GM23338 (cell line): ENCODE measurements at regions not wholly inside any gene's neighbourhood (a gene's known extent, or its start where the extent isn't known, plus 50 kb on each side); places are given as distances from the start of the nearest gene placed in this dataset.

Source experiments
- ATAC-seq: fragments of 200-7000 bp; cut with Tn5 transposase; 3 replicates; pipeline ENCODE4 v1.9.1; 2020
- DNase-seq: peaks from one replicate; pipeline ENCODE4 v3.0.0-alpha.2; 2015; ENCODE audit warnings: low spot score
- H2AFZ ChIP-seq: fragments of 200-600 bp; sonication (generic); 2 replicates; pipeline ENCODE4 v1.8.0; 2016; ENCODE audit warnings: antibody characterized with exemption, mild to moderate bottlenecking, moderate library complexity
- H3F3A ChIP-seq: fragments of 200-600 bp; sonication (generic); replicated peaks from 2 replicates; pipeline ENCODE4 v1.8.0; 2017; ENCODE audit warnings: antibody characterized with exemption, mixed run types, low read depth
- H3K27ac ChIP-seq: fragments of 200-600 bp; sonication (generic); 2 replicates; pipeline ENCODE4 v1.6.1; 2016; ENCODE audit warnings: low read depth
- H3K27me3 ChIP-seq: fragments of 200-600 bp; sonication (generic); 2 replicates; pipeline ENCODE4 v1.8.0; 2016; ENCODE audit warnings: mild to moderate bottlenecking, mixed run types, moderate library complexity; ENCODE audit not compliant: insufficient read depth
- H3K36me3 ChIP-seq: fragments of 200-600 bp; sonication (generic); 2 replicates; pipeline ENCODE4 v1.8.0; 2016; ENCODE audit warnings: mild to moderate bottlenecking; ENCODE audit not compliant: insufficient read depth
- H3K4me1 ChIP-seq: fragments of 200-600 bp; sonication (generic); 2 replicates; pipeline ENCODE4 v1.8.0; 2016; ENCODE audit warnings: mild to moderate bottlenecking, moderate library complexity; ENCODE audit not compliant: insufficient read depth
- H3K4me2 ChIP-seq: fragments of 200-600 bp; sonication (generic); 2 replicates; pipeline ENCODE4 v1.7.1; 2017; ENCODE audit warnings: mixed run types
- H3K4me3 ChIP-seq: fragments of 200-600 bp; sonication (generic); 2 replicates; pipeline ENCODE4 v1.6.1; 2016; ENCODE audit warnings: mixed run types
- H3K79me2 ChIP-seq: fragments of 200-600 bp; sonication (generic); replicated peaks from 2 replicates; pipeline ENCODE4 v1.8.0; 2017; ENCODE audit warnings: mild to moderate bottlenecking; ENCODE audit not compliant: insufficient read depth
- H3K9me2 ChIP-seq: fragments of 200-600 bp; sonication (generic); 2 replicates; pipeline ENCODE4 v1.8.0; 2017; ENCODE audit not compliant: insufficient read depth
- H4K20me1 ChIP-seq: fragments of 200-600 bp; sonication (generic); replicated peaks from 2 replicates; pipeline ENCODE4 v1.8.0; 2017; ENCODE audit warnings: mild to moderate bottlenecking; ENCODE audit not compliant: insufficient read depth
- H3K27ac Mint-ChIP-seq: 2 replicates; pipeline ENCODE4 v1.8.0; 2020; ENCODE audit warnings: inconsistent platforms, mild to moderate bottlenecking, moderate library complexity, mixed read lengths
- H3K27me3 Mint-ChIP-seq: 3 replicates; pipeline ENCODE4 v1.8.0; 2022; ENCODE audit warnings: low read depth, mild to moderate bottlenecking, moderate library complexity, mixed read lengths, inconsistent platforms; ENCODE audit not compliant: insufficient read depth, poor library complexity
- H3K36me3 Mint-ChIP-seq: 3 replicates; pipeline ENCODE4 v1.8.0; 2021; ENCODE audit warnings: low read depth, mild to moderate bottlenecking, inconsistent platforms, moderate library complexity, mixed read lengths
- H3K4me1 Mint-ChIP-seq: 3 replicates; pipeline ENCODE4 v1.8.0; 2020; ENCODE audit warnings: mild to moderate bottlenecking, inconsistent platforms, mixed read lengths
- H3K4me3 Mint-ChIP-seq: 3 replicates; pipeline ENCODE4 v1.8.0; 2021; ENCODE audit warnings: moderate library complexity, mild to moderate bottlenecking, inconsistent platforms, mixed read lengths
- H3K9me3 Mint-ChIP-seq: 3 replicates; pipeline ENCODE4 v1.8.0; 2020; ENCODE audit warnings: moderate library complexity, mild to moderate bottlenecking, inconsistent platforms, mixed read lengths
- CREB1 ChIP-seq: fragments of 250-450 bp; sonication (Bioruptor Pico); IDR thresholded peaks from 2 replicates; pipeline ENCODE4 v1.5.0; 2020; ENCODE audit warnings: low read depth, mild to moderate bottlenecking, moderate library complexity
- EZH2 ChIP-seq: fragments of 200-600 bp; sonication (generic); IDR thresholded peaks from one replicate; pipeline ENCODE4 v1.8.0; 2017; ENCODE audit warnings: antibody characterized with exemption, mild to moderate bottlenecking, low read depth; ENCODE audit not compliant: unreplicated experiment
- EZH2phosphoT487 ChIP-seq: fragments of 200-600 bp; sonication (generic); IDR thresholded peaks from one replicate; pipeline ENCODE4 v1.8.1; 2018; ENCODE audit warnings: antibody characterized with exemption; ENCODE audit not compliant: unreplicated experiment
- JUNB ChIP-seq: IDR thresholded peaks from one replicate; pipeline ENCODE4 v1.6.1; 2016; ENCODE audit warnings: antibody characterized with exemption; ENCODE audit not compliant: unreplicated experiment
- NANOG ChIP-seq: IDR thresholded peaks from 2 replicates; pipeline ENCODE4 v1.6.1; 2016; ENCODE audit warnings: antibody characterized with exemption, borderline replicate concordance
- POLR2AphosphoS5 ChIP-seq: IDR thresholded peaks from 2 replicates; pipeline ENCODE4 v1.6.1; 2016; ENCODE audit warnings: antibody characterized with exemption, low read depth
- STAT1 ChIP-seq: IDR thresholded peaks from one replicate; pipeline ENCODE4 v1.6.1; 2016; ENCODE audit warnings: antibody characterized with exemption; ENCODE audit not compliant: unreplicated experiment
- ZNF114 ChIP-seq: fragments of 250-450 bp; sonication (Bioruptor Pico); IDR thresholded peaks from 2 replicates; pipeline ENCODE4 v1.5.0; 2020; ENCODE audit warnings: mild to moderate bottlenecking, moderate library complexity
- ZNF331 ChIP-seq: fragments of 250-450 bp; sonication (Bioruptor Pico); IDR thresholded peaks from 2 replicates; pipeline ENCODE4 v1.5.0; 2020; ENCODE audit warnings: low read depth, mild to moderate bottlenecking, moderate library complexity
- TF ChIP-seq, protein P1 (sequence below): IDR thresholded peaks from one replicate; pipeline ENCODE4 v1.6.1; 2018; ENCODE audit warnings: antibody characterized with exemption; ENCODE audit not compliant: unreplicated experiment
- TF ChIP-seq, protein P2 (sequence below): IDR thresholded peaks from 2 replicates; pipeline ENCODE4 v1.6.1; 2016; ENCODE audit warnings: antibody characterized with exemption
- TF ChIP-seq, protein P3 (sequence below), 2 experiments: fragments of 200-600 bp in 1 of 2; sonication (generic) in 1 of 2; conservative IDR thresholded peaks; 2 replicates each; pipeline versions ENCODE4 v1.5.1 to v1.6.1; 2016 to 2017; ENCODE audit warnings: antibody characterized with exemption in 2 of 2, low read depth in 2 of 2, mild to moderate bottlenecking in 2 of 2, moderate library complexity in 1 of 2

DNA sequence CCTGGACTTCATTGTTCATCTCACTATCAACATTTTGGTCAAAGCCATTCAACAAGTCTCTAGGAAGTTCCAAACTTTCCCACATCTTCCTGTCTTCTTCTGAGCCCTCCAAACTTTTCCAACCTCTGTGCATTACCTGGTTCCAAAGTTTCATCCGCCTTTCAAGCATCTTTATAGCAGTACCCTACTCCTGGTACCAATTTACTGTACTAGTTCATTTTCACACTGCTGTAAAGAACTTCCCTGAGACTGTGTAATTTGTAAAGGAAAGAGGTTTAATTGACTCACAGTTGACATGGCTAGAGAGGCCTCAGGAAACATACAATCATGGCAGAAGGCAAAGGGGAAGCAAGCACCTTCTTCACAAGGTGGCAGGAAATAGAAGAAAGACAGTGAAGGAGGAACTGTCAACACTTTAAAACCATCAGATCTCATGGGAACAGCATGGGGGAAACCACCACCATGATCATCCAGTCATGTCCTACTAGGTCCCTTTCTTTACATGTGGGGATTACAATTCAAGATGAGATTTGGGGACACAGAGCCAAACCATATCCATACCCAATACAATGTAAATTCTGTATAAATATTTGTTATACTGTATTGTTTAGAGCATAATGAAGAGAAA lies 109.7 kb downstream of the C12orf75 start:
- H3K9me3 Mint-ChIP-seq = peaks cover 27% of the 10 kb centered on the region
- Histone ChIP-seq H2AFZ (no peak overlapping the region), H3K79me2 (no peaks in the 10 kb centered on the region), H3K9me2 (no peaks in the 10 kb centered on the region), H4K20me1 (no peaks in the 10 kb centered on the region), H3F3A (no peaks in the 10 kb centered on the region), H3K4me3 (no peak overlapping the region), H3K27me3 (no peaks in the 10 kb centered on the region), H3K36me3 (no peaks in the 10 kb centered on the region; the same call in 1 of the 2 replicates), H3K4me2 (no peak overlapping the region), H3K27ac (no peak overlapping the region), H3K4me1 (peaks cover 15% of the 10 kb centered on the region; the same call in 1 of the 2 replicates)
- H3K27ac Mint-ChIP-seq = no peak overlapping the region
- peaks cover 3% of the 10 kb centered on the region for H3K27me3 Mint-ChIP-seq
- H3K36me3 Mint-ChIP-seq = peaks cover 14% of the 10 kb centered on the region; the same call in 2 of the 3 replicates
- TF ChIP-seq EZH2phosphoT487 (no peak), NANOG (no peak), ZNF114 (no peak), POLR2AphosphoS5 (no peak), JUNB (no peak), EZH2 (no peak), CREB1 (no peak), ZNF331 (CRISPR knock-in tag) (no peak), STAT1 (no peak)
- TF ChIP-seq, protein P1, sequence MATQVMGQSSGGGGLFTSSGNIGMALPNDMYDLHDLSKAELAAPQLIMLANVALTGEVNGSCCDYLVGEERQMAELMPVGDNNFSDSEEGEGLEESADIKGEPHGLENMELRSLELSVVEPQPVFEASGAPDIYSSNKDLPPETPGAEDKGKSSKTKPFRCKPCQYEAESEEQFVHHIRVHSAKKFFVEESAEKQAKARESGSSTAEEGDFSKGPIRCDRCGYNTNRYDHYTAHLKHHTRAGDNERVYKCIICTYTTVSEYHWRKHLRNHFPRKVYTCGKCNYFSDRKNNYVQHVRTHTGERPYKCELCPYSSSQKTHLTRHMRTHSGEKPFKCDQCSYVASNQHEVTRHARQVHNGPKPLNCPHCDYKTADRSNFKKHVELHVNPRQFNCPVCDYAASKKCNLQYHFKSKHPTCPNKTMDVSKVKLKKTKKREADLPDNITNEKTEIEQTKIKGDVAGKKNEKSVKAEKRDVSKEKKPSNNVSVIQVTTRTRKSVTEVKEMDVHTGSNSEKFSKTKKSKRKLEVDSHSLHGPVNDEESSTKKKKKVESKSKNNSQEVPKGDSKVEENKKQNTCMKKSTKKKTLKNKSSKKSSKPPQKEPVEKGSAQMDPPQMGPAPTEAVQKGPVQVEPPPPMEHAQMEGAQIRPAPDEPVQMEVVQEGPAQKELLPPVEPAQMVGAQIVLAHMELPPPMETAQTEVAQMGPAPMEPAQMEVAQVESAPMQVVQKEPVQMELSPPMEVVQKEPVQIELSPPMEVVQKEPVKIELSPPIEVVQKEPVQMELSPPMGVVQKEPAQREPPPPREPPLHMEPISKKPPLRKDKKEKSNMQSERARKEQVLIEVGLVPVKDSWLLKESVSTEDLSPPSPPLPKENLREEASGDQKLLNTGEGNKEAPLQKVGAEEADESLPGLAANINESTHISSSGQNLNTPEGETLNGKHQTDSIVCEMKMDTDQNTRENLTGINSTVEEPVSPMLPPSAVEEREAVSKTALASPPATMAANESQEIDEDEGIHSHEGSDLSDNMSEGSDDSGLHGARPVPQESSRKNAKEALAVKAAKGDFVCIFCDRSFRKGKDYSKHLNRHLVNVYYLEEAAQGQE = no peak
- TF ChIP-seq, protein P2, sequence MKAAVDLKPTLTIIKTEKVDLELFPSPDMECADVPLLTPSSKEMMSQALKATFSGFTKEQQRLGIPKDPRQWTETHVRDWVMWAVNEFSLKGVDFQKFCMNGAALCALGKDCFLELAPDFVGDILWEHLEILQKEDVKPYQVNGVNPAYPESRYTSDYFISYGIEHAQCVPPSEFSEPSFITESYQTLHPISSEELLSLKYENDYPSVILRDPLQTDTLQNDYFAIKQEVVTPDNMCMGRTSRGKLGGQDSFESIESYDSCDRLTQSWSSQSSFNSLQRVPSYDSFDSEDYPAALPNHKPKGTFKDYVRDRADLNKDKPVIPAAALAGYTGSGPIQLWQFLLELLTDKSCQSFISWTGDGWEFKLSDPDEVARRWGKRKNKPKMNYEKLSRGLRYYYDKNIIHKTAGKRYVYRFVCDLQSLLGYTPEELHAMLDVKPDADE = no peak
- TF ChIP-seq, protein P3, sequence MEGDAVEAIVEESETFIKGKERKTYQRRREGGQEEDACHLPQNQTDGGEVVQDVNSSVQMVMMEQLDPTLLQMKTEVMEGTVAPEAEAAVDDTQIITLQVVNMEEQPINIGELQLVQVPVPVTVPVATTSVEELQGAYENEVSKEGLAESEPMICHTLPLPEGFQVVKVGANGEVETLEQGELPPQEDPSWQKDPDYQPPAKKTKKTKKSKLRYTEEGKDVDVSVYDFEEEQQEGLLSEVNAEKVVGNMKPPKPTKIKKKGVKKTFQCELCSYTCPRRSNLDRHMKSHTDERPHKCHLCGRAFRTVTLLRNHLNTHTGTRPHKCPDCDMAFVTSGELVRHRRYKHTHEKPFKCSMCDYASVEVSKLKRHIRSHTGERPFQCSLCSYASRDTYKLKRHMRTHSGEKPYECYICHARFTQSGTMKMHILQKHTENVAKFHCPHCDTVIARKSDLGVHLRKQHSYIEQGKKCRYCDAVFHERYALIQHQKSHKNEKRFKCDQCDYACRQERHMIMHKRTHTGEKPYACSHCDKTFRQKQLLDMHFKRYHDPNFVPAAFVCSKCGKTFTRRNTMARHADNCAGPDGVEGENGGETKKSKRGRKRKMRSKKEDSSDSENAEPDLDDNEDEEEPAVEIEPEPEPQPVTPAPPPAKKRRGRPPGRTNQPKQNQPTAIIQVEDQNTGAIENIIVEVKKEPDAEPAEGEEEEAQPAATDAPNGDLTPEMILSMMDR (conservative IDR thresholded peaks at IDR 0.05; ENCODE audit: low read depth in 2 of 2) = no peak
- ATAC-seq (no peak), DNase-seq (no peak)
- peaks cover 14% of the 10 kb centered on the region for H3K4me1 Mint-ChIP-seq
- no peak overlapping the region for H3K4me3 Mint-ChIP-seq
